Activated CD4-positive, alpha-beta memory T cell treated with anti-CD3 and anti-CD28 coated beads for 36 hours (primary cell): ENCODE measurements at regions not wholly inside any gene's neighbourhood (a gene's known extent, or its start where the extent isn't known, plus 50 kb on each side); places are given as distances from the start of the nearest gene placed in this dataset.

ENCODE experiments used
- CTCF ChIA-PET: fragments of 350-600 bp; sonication (Branson Sonifier 250); formaldehyde crosslinking; loops from one replicate; lab custom pipeline; 2021; ENCODE audit warnings: antibody characterized with exemption, inconsistent platforms; lab: Charles Lee
- POLR2A ChIA-PET: fragments of 350-600 bp; sonication (Branson Sonifier 250); formaldehyde crosslinking; loops from one replicate; lab custom pipeline; 2021; ENCODE audit warnings: antibody characterized with exemption; lab: Charles Lee
- DNase-seq: peaks from one replicate; pipeline ENCODE4 v3.0.0-alpha.2; 2020
- H3K27ac Mint-ChIP-seq: one replicate; pipeline ENCODE4 v1.8.0; 2021; ENCODE audit warnings: mixed read lengths
- H3K27me3 Mint-ChIP-seq: one replicate; pipeline ENCODE4 v1.8.0; 2021; ENCODE audit warnings: mixed read lengths
- H3K36me3 Mint-ChIP-seq: one replicate; pipeline ENCODE4 v1.8.0; 2021; ENCODE audit warnings: mixed read lengths
- H3K4me1 Mint-ChIP-seq: one replicate; pipeline ENCODE4 v1.8.0; 2021; ENCODE audit warnings: low read depth, mixed read lengths
- H3K4me3 Mint-ChIP-seq: one replicate; pipeline ENCODE4 v1.8.0; 2021; ENCODE audit warnings: mild to moderate bottlenecking, mixed read lengths
- H3K9me3 Mint-ChIP-seq: one replicate; pipeline ENCODE4 v1.8.0; 2021; ENCODE audit warnings: mixed read lengths
- intact Hi-C: fragments of 100-400 bp; cut with micrococcal nuclease; formaldehyde crosslinking; loops from one replicate; pipeline ENCODE4 v1.15.1; 2023

DNA sequence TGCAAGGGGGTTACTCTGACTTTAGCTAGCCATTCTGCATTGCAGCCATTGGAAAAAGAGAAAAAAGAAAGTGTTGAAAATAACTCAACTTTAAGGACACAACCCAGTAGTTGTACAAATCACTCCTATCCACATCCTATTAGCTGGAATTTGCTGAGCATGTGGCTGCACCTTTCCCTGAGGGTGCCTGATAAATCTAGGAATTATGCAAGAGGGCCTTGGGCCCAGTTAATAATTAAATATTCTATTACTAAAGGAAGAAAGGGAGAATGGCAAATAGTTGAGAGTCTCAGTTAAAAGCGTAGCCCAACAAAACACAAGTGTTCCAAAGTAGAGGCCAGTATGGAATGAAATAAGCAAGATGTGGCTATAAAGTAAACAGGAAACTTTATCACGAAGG lies 200.9 kb upstream of the CNTNAP2 start:
- CTCF ChIA-PET, result no interaction called here
- Mint-ChIP-seq H3K36me3 (no peaks in the 10 kb centered on the region), H3K27ac (no peak overlapping the region), H3K4me3 (no peak overlapping the region), H3K4me1 (no peaks in the 10 kb centered on the region), H3K27me3 (no peaks in the 10 kb centered on the region), H3K9me3 (peaks cover 21% of the 10 kb centered on the region)
- no peak for DNase-seq
- intact Hi-C loops, result no loop called here
- POLR2A ChIA-PET, result no interaction called here

DNA sequence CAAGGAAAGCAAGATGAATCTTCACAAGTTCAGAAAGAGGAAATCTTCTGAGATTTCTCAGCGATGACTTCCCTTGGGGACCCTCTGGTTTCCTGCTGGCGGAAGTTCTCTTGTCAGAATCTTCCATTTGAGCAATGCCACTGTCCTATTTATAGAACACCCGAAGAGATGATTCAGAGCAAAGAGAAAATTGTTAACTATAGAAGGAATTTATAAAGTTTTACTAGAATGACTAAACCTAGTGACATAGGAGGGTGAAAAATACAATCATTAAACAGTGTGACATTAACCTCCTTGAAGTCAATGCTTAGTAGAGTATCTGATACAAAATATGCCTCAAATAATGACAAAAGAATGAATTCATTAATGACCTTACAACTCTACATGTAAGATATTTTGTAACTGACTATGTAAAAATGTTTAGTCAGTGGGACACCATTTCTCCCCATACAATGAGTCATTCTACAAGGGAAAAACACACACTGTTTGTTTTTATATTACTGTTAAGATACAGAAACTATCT lies 206.5 kb upstream of the CNTNAP2 start:
- no peaks in the 10 kb centered on the region for H3K27me3 Mint-ChIP-seq
- no peak overlapping the region for H3K4me3 Mint-ChIP-seq
- no peaks in the 10 kb centered on the region for H3K4me1 Mint-ChIP-seq
- POLR2A ChIA-PET, result no interaction called here
- CTCF ChIA-PET, result no interaction called here
- no peaks in the 10 kb centered on the region for H3K36me3 Mint-ChIP-seq
- no peak for DNase-seq
- no peaks in the 10 kb centered on the region for H3K9me3 Mint-ChIP-seq
- no peak overlapping the region for H3K27ac Mint-ChIP-seq
- intact Hi-C loops, result no loop called here

DNA sequence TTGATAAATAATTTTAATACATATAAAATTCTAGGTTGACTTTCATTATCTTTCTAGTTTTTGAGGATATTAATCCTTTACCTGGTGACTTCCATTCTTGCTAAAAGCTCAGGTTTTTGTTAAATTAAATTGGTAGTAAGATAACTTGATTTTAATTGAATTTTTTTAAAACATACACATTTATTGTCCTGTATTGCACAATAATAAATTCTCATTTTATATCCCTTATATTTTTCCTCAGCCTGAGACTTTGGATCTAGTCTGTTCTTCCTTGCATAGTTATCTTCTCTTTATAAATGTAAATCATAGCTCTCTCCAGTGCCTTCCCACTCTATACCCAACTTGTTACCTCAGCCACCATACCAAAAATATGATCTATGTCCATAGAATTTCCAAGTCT lies 212.9 kb upstream of the CNTNAP2 start:
- Mint-ChIP-seq H3K36me3 (no peaks in the 10 kb centered on the region), H3K4me1 (no peaks in the 10 kb centered on the region), H3K9me3 (peaks cover 8% of the 10 kb centered on the region), H3K4me3 (no peak overlapping the region), H3K27ac (no peak overlapping the region), H3K27me3 (no peaks in the 10 kb centered on the region)
- DNase-seq, result no peak
- ChIA-PET CTCF (no interaction called here), POLR2A (no interaction called here)
- intact Hi-C loops, result no loop called here

DNA sequence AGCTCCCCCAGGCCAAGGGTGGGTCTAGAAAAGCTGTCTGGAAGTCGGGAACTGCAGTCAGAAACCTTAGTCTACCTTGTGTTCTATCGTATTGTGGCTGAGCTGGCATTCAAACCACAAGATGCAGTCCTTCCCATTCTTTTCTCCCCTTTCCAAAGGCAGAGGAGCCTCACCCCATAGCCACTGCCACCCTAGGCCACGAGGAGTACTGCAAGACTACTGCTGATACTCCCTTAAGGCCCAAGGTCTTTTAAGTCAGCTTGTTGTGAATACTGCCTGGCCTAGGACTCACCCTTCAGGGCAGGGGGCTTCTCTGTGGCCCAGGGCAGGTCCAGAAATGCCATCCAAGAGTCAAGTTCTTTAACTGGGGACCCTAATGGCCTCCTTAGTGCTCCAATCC lies 214.5 kb upstream of the CNTNAP2 start:
- CTCF ChIA-PET, result no interaction called here

DNA sequence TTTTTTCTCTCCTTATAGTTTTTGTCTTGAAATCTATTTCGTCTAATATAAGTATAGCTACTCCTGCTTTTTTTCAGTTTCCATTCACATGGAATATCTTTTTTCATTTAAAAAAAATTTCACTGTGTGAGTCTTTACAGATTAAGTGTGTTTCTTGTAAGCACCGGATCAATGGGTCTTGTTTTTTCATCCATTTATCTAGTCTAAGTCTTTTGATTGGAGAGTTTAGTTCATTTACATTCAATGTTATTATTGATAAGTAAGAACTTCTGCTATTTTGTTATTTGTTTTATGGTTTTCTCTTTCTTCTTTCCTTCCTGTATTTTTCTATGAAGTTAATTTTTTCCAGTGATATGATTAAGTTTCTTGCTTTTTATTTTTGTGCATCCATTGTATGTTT lies 216.7 kb upstream of the CNTNAP2 start:
- Mint-ChIP-seq H3K9me3 (peaks cover 25% of the 10 kb centered on the region), H3K4me3 (no peak overlapping the region), H3K36me3 (no peaks in the 10 kb centered on the region), H3K4me1 (no peaks in the 10 kb centered on the region), H3K27me3 (no peaks in the 10 kb centered on the region), H3K27ac (no peak overlapping the region)
- ChIA-PET CTCF (no interaction called here), POLR2A (no interaction called here)
- no peak for DNase-seq
- intact Hi-C loops, result no loop called here

More for the DNA sequence above, 214.5 kb upstream of the CNTNAP2 start:
- no peaks in the 10 kb centered on the region for H3K4me1 Mint-ChIP-seq
- H3K27ac Mint-ChIP-seq, result no peak overlapping the region
- intact Hi-C loops, result no loop called here
- H3K4me3 Mint-ChIP-seq, result no peak overlapping the region
- POLR2A ChIA-PET, result no interaction called here
- H3K36me3 Mint-ChIP-seq, result no peaks in the 10 kb centered on the region
- peaks cover 18% of the 10 kb centered on the region for H3K9me3 Mint-ChIP-seq
- no peak for DNase-seq
- no peaks in the 10 kb centered on the region for H3K27me3 Mint-ChIP-seq

DNA sequence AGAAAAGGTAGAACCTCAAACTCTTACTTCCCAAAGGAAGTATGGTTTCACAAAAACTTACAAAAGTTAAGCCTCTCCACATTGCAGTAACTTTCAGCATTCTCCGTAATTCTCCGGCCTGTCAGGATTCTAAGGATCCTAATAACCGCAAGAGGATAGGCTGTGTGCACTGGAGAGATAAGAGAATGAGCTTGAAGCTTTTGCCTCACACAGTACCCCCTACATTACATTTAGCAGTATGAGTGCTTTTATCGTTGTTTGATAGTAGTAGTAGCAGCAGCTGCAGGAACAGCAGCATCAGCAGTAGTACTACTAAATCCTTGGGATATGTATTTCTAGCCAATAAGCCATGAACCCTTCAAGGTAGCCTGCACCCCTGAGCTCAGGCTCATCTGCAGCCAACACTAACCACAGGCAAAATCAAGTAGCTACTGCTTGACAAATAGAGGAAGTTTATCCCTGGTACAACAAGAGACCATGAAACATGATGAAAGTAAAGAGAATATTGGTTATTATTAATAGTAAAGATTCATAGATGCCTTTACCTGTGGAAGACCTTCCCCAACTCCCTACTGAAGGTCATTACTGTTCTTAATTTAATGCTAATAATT lies 222.6 kb upstream of the CNTNAP2 start:
- Mint-ChIP-seq H3K36me3 (no peaks in the 10 kb centered on the region), H3K27me3 (no peaks in the 10 kb centered on the region), H3K4me1 (no peaks in the 10 kb centered on the region), H3K9me3 (peaks cover 23% of the 10 kb centered on the region), H3K27ac (no peak overlapping the region), H3K4me3 (no peak overlapping the region)
- DNase-seq, result no peak
- ChIA-PET CTCF (no interaction called here), POLR2A (no interaction called here)
- intact Hi-C loops, result no loop called here

DNA sequence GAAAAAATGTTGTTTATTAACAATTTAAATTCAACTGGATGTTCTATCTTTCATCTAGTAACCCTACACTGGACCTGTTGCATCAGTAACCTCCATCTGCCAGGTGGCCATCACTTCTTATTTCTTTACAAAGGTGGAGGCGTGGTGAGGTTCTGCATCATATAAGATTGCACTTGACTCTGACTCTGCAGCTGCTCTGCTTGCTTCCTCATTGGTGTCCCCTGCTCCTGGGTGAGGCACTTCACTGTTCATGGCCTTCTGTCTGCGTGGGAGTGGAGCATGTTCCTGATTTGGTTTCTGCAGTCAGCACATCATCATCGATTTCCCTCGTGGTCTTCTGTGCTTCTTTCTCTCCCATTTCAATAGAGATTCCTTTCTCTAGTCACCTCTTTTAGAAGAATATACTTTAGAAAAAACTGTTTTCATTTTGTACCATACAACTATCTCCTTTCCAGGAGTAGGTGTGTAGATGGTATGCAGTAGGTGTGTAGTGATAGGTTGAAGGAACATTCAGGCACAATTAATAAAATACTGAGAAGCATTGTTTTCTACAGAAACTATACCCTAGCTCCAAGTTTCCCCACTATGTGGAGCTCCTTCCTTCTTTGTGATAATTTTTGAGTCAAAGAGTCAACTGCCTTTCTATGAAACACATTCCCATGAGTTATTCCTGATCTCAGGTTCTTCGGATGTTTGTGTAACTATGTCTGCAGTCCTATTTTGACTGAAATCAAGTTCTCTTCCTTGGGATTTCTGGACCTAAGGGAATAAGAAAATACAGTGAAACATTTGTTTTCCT lies 231.7 kb upstream of the CNTNAP2 start:
- H3K4me1 Mint-ChIP-seq, result no peaks in the 10 kb centered on the region
- H3K36me3 Mint-ChIP-seq, result no peaks in the 10 kb centered on the region
- H3K4me3 Mint-ChIP-seq, result no peak overlapping the region
- intact Hi-C loops, result no loop called here
- ChIA-PET POLR2A (no interaction called here), CTCF (no interaction called here)
- H3K27ac Mint-ChIP-seq, result no peak overlapping the region
- H3K9me3 Mint-ChIP-seq, result peaks cover 7% of the 10 kb centered on the region
- no peak for DNase-seq
- H3K27me3 Mint-ChIP-seq, result no peaks in the 10 kb centered on the region

DNA sequence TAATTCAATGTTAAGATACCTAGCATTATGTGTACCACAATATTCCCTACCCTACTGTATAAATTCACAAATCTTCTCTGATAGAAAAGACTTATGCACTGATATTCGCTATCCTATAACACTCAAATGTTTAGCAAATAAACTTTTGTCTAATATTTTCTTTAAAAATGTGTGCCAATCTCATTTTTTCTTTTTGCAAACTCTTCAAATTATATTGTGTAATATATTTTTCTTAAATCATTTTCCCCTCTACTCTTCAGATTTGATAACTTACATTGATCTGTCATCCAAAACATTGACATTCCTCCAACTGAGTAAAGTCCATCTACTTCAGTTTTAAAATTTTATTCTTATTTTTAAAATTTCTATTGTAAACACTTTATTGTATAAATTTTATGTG lies 240.2 kb upstream of the CNTNAP2 start:
- Mint-ChIP-seq H3K27me3 (no peaks in the 10 kb centered on the region), H3K4me1 (no peaks in the 10 kb centered on the region), H3K9me3 (no peaks in the 10 kb centered on the region), H3K36me3 (no peaks in the 10 kb centered on the region), H3K27ac (no peak overlapping the region), H3K4me3 (no peak overlapping the region)
- intact Hi-C loops, result no loop called here
- ChIA-PET CTCF (no interaction called here), POLR2A (no interaction called here)
- DNase-seq, result no peak

DNA sequence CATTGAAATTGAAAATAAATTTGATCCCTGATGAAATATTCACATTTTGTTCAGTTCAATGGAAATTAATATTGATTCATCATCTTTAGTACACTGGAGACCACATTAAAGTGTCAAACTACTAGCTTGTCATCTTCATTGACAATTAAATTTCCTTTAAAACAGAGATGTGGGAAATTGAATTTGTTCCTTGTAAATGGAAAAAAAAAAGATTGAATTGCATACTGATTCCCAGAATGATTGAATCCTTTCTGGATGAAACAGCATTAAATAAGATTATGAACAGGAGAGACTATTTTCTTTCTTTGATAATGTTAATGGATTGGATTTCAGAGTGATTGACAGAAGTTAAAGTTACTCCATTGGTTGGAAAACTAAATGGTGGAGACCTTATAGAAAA lies 241.3 kb upstream of the CNTNAP2 start:
- no peaks in the 10 kb centered on the region for H3K27me3 Mint-ChIP-seq
- DNase-seq, result no peak
- no peak overlapping the region for H3K4me3 Mint-ChIP-seq
- POLR2A ChIA-PET, result no interaction called here
- CTCF ChIA-PET, result no interaction called here
- no peaks in the 10 kb centered on the region for H3K9me3 Mint-ChIP-seq
- H3K36me3 Mint-ChIP-seq, result no peaks in the 10 kb centered on the region
- intact Hi-C loops, result no loop called here
- no peak overlapping the region for H3K27ac Mint-ChIP-seq
- no peaks in the 10 kb centered on the region for H3K4me1 Mint-ChIP-seq

DNA sequence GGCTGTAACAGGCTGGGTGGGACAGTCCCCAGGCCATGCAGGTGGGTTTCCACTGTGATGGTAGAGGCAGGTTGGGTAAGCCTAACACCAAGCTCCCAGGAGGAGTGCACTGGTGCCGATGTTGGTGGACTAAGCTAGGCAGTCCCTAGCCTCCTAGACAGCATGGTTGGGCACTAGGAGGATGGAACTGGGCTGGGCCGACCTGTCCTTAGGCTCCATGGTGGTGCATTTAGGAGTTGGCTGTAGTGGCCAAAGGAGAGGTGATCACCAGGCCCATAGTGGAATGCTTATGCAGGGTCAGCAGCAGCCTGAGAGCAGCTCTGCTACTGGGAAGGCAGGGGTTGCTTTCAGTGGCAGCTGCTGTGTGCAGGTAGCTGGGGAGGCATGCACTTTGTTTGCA lies 247.7 kb upstream of the CNTNAP2 start:
- no peaks in the 10 kb centered on the region for H3K27me3 Mint-ChIP-seq
- no peaks in the 10 kb centered on the region for H3K36me3 Mint-ChIP-seq
- H3K4me1 Mint-ChIP-seq, result no peaks in the 10 kb centered on the region
- CTCF ChIA-PET, result no interaction called here
- POLR2A ChIA-PET, result no interaction called here
- H3K9me3 Mint-ChIP-seq, result peaks cover 27% of the 10 kb centered on the region
- DNase-seq, result no peak
- H3K4me3 Mint-ChIP-seq, result no peak overlapping the region
- H3K27ac Mint-ChIP-seq, result no peak overlapping the region
- intact Hi-C loops, result no loop called here

DNA sequence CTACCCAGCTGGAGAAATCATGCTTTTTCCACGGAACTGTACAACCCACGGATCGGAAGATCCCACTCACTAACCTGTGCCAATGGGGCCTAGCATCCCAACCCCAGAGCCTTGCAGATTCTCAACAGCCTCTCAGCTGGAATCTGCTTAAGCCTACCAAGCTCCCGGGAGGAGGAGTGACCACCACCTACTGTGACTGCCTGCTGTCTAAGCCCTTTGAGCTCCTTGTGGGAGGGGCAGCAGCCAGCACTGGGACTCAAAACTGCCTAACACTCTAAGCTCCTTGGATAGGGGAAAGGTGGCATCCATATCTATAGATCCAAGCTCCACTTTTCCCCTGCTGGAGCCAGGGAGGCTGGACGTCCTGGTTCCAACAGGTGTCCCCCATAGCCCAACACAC lies 254.4 kb upstream of the CNTNAP2 start:
- Mint-ChIP-seq H3K36me3 (no peaks in the 10 kb centered on the region), H3K4me3 (no peak overlapping the region), H3K27me3 (no peaks in the 10 kb centered on the region), H3K9me3 (peaks cover 13% of the 10 kb centered on the region), H3K27ac (no peak overlapping the region), H3K4me1 (no peaks in the 10 kb centered on the region)
- no peak for DNase-seq
- intact Hi-C loops, result no loop called here
- ChIA-PET CTCF (no interaction called here), POLR2A (no interaction called here)

DNA sequence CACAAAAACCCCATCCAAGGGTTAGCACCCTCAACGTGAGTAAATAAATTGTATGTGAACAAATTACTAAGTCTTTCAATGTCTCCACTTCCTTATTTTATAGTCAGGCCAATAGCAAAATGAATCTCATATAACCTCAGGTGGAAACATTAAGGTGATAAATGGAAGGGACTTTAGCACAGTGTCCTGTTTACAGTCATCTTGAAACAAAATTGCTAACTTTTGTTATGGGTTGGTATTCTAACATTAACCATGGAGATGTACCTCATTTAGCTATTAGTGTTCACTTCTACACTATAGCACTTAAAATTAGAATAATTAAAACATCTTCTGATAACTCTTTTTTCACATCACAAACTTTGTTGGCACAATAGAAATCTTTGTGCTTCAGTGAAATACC lies 255.8 kb upstream of the CNTNAP2 start:
- intact Hi-C loops, result no loop called here
- no peak overlapping the region for H3K4me3 Mint-ChIP-seq
- no peaks in the 10 kb centered on the region for H3K27me3 Mint-ChIP-seq
- H3K27ac Mint-ChIP-seq, result no peak overlapping the region
- no peaks in the 10 kb centered on the region for H3K4me1 Mint-ChIP-seq
- H3K36me3 Mint-ChIP-seq, result no peaks in the 10 kb centered on the region
- CTCF ChIA-PET, result no interaction called here
- no peak for DNase-seq
- POLR2A ChIA-PET, result no interaction called here
- peaks cover 10% of the 10 kb centered on the region for H3K9me3 Mint-ChIP-seq

DNA sequence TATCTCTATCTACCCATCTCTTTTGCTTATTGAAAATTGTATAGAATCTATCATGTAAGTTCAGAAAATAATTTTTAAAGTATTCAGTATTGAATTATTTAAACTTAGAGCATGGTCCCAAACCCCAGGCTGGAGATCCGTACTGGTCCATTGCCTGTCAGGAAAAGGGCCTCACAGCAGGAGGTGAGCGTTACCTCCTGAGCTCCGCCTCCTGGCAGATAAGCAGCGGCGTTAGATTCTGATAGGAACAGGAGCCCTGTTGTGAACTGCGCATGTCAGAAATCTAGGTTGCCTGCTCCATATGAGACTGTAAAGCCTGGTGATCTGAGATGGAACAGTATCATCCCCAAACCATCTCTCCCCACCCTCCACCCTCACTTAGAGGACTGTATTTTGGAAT lies 266.0 kb upstream of the CNTNAP2 start:
- ChIA-PET POLR2A (no interaction called here), CTCF (no interaction called here)
- intact Hi-C loops, result no loop called here
- no peaks in the 10 kb centered on the region for H3K27me3 Mint-ChIP-seq
- H3K27ac Mint-ChIP-seq, result no peak overlapping the region
- peaks cover 10% of the 10 kb centered on the region for H3K9me3 Mint-ChIP-seq
- no peak overlapping the region for H3K4me3 Mint-ChIP-seq
- DNase-seq, result no peak
- no peaks in the 10 kb centered on the region for H3K4me1 Mint-ChIP-seq
- H3K36me3 Mint-ChIP-seq, result no peaks in the 10 kb centered on the region
